K562 (cell line): ENCODE measurements at regions not wholly inside any gene's neighbourhood (a gene's known extent, or its start where the extent isn't known, plus 50 kb on each side); places are given as distances from the start of the nearest gene placed in this dataset.

ENCODE experiments used
- CAMTA2 ChIP-seq: fragments of 250-450 bp; sonication (Bioruptor Pico); conservative IDR thresholded peaks from 2 replicates; pipeline ENCODE4 v1.5.1; 2022
- CEBPZ ChIP-seq: fragments of 150-350 bp; IDR thresholded peaks from 2 replicates; pipeline ENCODE4 v1.6.1; 2014; ENCODE audit warnings: low read depth, mild to moderate bottlenecking, low read length, borderline replicate concordance
- ERF ChIP-seq: fragments of 450-650 bp; formaldehyde crosslinking; IDR thresholded peaks from 2 replicates; pipeline ENCODE4 v1.4.0; 2020; ENCODE audit warnings: mild to moderate bottlenecking, mixed read lengths
- MTA1 ChIP-seq: fragments of 450-650 bp; IDR thresholded peaks from 2 replicates; pipeline ENCODE4 v1.6.1; 2017; ENCODE audit warnings: borderline replicate concordance
- NBN ChIP-seq: fragments of 450-650 bp; IDR thresholded peaks from 2 replicates; pipeline ENCODE4 v1.6.1; 2016; ENCODE audit warnings: low read depth, mild to moderate bottlenecking
- SREBF2 ChIP-seq: sonication (generic); formaldehyde crosslinking; IDR thresholded peaks from 2 replicates; pipeline ENCODE4 v1.4.0; 2020; ENCODE audit warnings: mild to moderate bottlenecking, missing genetic modification reagents
- USF2 ChIP-seq: sonication (generic); formaldehyde crosslinking; IDR thresholded peaks from 2 replicates; pipeline ENCODE4 v1.5.0; 2020; ENCODE audit warnings: missing genetic modification reagents
- ZBTB1 ChIP-seq: sonication (generic); formaldehyde crosslinking; IDR thresholded peaks from 2 replicates; pipeline ENCODE4 v1.8.1; 2023; ENCODE audit warnings: missing genetic modification reagents, low read depth, mild to moderate bottlenecking, borderline replicate concordance
- ZBTB12 ChIP-seq: fragments of 250-450 bp; sonication (Bioruptor Pico); IDR thresholded peaks from 2 replicates; pipeline ENCODE4 v1.4.0; 2020
- ZBTB33 ChIP-seq: sonication (generic); formaldehyde crosslinking; IDR thresholded peaks from 2 replicates; pipeline ENCODE4 v1.8.1; 2023; ENCODE audit warnings: mild to moderate bottlenecking, missing genetic modification reagents

GRCh38 chr2:191571163-191571769 lies 106.7 kb upstream of the NABP1 start (continued):
- no peak for TF ChIP-seq USF2 (CRISPR knock-in tag)
- TF ChIP-seq CEBPZ = no peak
- no peak for TF ChIP-seq CAMTA2
- TF ChIP-seq SREBF2 = no peak
- no peak for TF ChIP-seq ZBTB33 (CRISPR knock-in tag)
- TF ChIP-seq MTA1 = peak; percentile 86; the same call in 1 of the 2 replicates
- no peak for TF ChIP-seq ERF (CRISPR knock-in tag)
- no peak for TF ChIP-seq ZBTB12 (CRISPR knock-in tag)
- TF ChIP-seq NBN = peak; percentile 87
- no peak for TF ChIP-seq ZBTB1 (CRISPR knock-in tag)
